OCI-LY3 (cell line): ENCODE measurements at regions not wholly inside any gene's neighbourhood (a gene's known extent, or its start where the extent isn't known, plus 50 kb on each side); places are given as distances from the start of the nearest gene placed in this dataset.

Source experiments
- H2AFZ ChIP-seq: fragments of 200-600, 300-600 bp; shearing (Covaris generic); 2 replicates; pipeline ENCODE4 v1.6.0; 2014; ENCODE audit warnings: antibody characterized with exemption, low read depth, low read length
- H3K27ac ChIP-seq: fragments of 200-600, 300-600 bp; sonication (generic); 2 replicates; pipeline ENCODE4 v1.5.1; 2014; ENCODE audit warnings: mild to moderate bottlenecking, low read length, moderate library complexity, mixed read lengths
- H3K27me3 ChIP-seq: fragments of 200-600, 300-600 bp; sonication (generic); 2 replicates; pipeline ENCODE4 v1.6.1; 2014; ENCODE audit warnings: low read depth, low read length, mixed read lengths
- H3K36me3 ChIP-seq: fragments of 200-600, 300-600 bp; sonication (generic); replicated peaks from 2 replicates; pipeline ENCODE3; 2014; ENCODE audit warnings: low read depth, low read length, mixed read lengths
- H3K4me1 ChIP-seq: fragments of 300-600, 200-600 bp; sonication (generic); 2 replicates; pipeline ENCODE4 v1.6.1; 2014; ENCODE audit warnings: low read length, mixed read lengths
- H3K4me2 ChIP-seq: fragments of 200-600, 300-600 bp; sonication (generic); 2 replicates; pipeline ENCODE4 v1.6.1; 2014; ENCODE audit warnings: low read length, mixed read lengths
- H3K4me3 ChIP-seq: fragments of 300-600, 200-600 bp; sonication (generic); 2 replicates; pipeline ENCODE4 v1.5.1; 2014; ENCODE audit warnings: antibody characterized with exemption, mild to moderate bottlenecking, low read length, moderate library complexity
- H3K79me2 ChIP-seq: fragments of 300-600, 200-600 bp; shearing (Covaris generic); 2 replicates; pipeline ENCODE4 v1.6.1; 2014; ENCODE audit warnings: mild to moderate bottlenecking, low read length, mixed read lengths
- H3K9ac ChIP-seq: fragments of 300-600, 200-600 bp; shearing (Covaris generic); 2 replicates; pipeline ENCODE4 v1.6.0; 2014; ENCODE audit warnings: mild to moderate bottlenecking, low read length, moderate library complexity
- H3K9me3 ChIP-seq: fragments of 200-600, 300-600 bp; shearing (Covaris generic); 2 replicates; pipeline ENCODE4 v1.6.1; 2014; ENCODE audit warnings: low read length, mixed read lengths; ENCODE audit not compliant: insufficient read depth
- H4K20me1 ChIP-seq: fragments of 200-600, 300-600 bp; sonication (generic); 2 replicates; pipeline ENCODE4 v1.6.1; 2016; ENCODE audit warnings: low read length, mixed read lengths; ENCODE audit not compliant: insufficient read depth
- CTCF ChIP-seq: fragments of 200-600, 300-600 bp; sonication (generic); IDR thresholded peaks from 2 replicates; pipeline ENCODE4 v1.5.1; 2014; ENCODE audit warnings: antibody characterized with exemption, low read length, low read depth
- EZH2phosphoT487 ChIP-seq: fragments of 200-600 bp; shearing (Covaris generic); IDR thresholded peaks from 2 replicates; pipeline ENCODE4 v1.6.1; 2018; ENCODE audit warnings: antibody characterized with exemption, mixed run types, low read depth

GRCh38 chr10:3999642-4000041 is 214.6 kb upstream of the KLF6 start:
- Histone ChIP-seq H3K4me2 (no peak overlapping the region), H3K27ac (no peak overlapping the region), H3K79me2 (no peaks in the 10 kb centered on the region), H4K20me1 (no peaks in the 10 kb centered on the region), H2AFZ (no peak overlapping the region), H3K4me3 (no peak overlapping the region), H3K27me3 (no peaks in the 10 kb centered on the region), H3K9me3 (no peaks in the 10 kb centered on the region), H3K36me3 (no peaks in the 10 kb centered on the region), H3K9ac (no peak overlapping the region), H3K4me1 (no peaks in the 10 kb centered on the region; the same call in 1 of the 2 replicates)
- TF ChIP-seq EZH2phosphoT487 (no peak), CTCF (no peak)

- no peak overlapping the region for H3K9ac ChIP-seq
- no peaks in the 10 kb centered on the region; the same call in 1 of the 2 replicates for H3K4me1 ChIP-seq
- no peak overlapping the region for H3K4me2 ChIP-seq
- no peaks in the 10 kb centered on the region for H3K79me2 ChIP-seq
- H3K4me3 ChIP-seq, result no peak overlapping the region
- no peaks in the 10 kb centered on the region for H3K27me3 ChIP-seq
- H3K36me3 ChIP-seq, result no peaks in the 10 kb centered on the region
- TF ChIP-seq CTCF (no peak), EZH2phosphoT487 (no peak)
- no peaks in the 10 kb centered on the region for H3K9me3 ChIP-seq
- H2AFZ ChIP-seq, result no peak overlapping the region
- H4K20me1 ChIP-seq, result no peaks in the 10 kb centered on the region
- no peak overlapping the region for H3K27ac ChIP-seq
These were observed 211.7 kb upstream of the KLF6 start for GRCh38 chr10:3996697-3997096.

GRCh38 chr10:3995302-3996210 is 210.5 kb upstream of the KLF6 start:
- H3K9ac ChIP-seq, result no peak overlapping the region
- H3K27ac ChIP-seq, result no peak overlapping the region
- no peaks in the 10 kb centered on the region for H3K9me3 ChIP-seq
- H3K36me3 ChIP-seq, result no peaks in the 10 kb centered on the region
- H3K79me2 ChIP-seq, result no peaks in the 10 kb centered on the region
- H2AFZ ChIP-seq, result no peak overlapping the region
- H3K4me1 ChIP-seq, result no peaks in the 10 kb centered on the region
- H3K4me2 ChIP-seq, result no peak overlapping the region
- H3K4me3 ChIP-seq, result no peak overlapping the region
- H3K27me3 ChIP-seq, result no peaks in the 10 kb centered on the region
- H4K20me1 ChIP-seq, result no peaks in the 10 kb centered on the region
- TF ChIP-seq EZH2phosphoT487 (no peak), CTCF (no peak)

GRCh38 chr10:3992382-3993178 is 207.6 kb upstream of the KLF6 start:
- no peak for TF ChIP-seq EZH2phosphoT487
- TF ChIP-seq CTCF, result no peak
- H3K27ac ChIP-seq, result no peak overlapping the region

More at GRCh38 chr10:3992382-3993178, 207.6 kb upstream of the KLF6 start:
- no peak overlapping the region for H3K4me2 ChIP-seq
- H3K9ac ChIP-seq, result no peak overlapping the region
- H3K9me3 ChIP-seq, result no peaks in the 10 kb centered on the region
- H3K36me3 ChIP-seq, result no peaks in the 10 kb centered on the region
- no peaks in the 10 kb centered on the region for H4K20me1 ChIP-seq
- no peaks in the 10 kb centered on the region for H3K27me3 ChIP-seq
- peaks cover 9% of the 10 kb centered on the region for H3K4me1 ChIP-seq
- no peak overlapping the region for H2AFZ ChIP-seq
- no peak overlapping the region for H3K4me3 ChIP-seq
- no peaks in the 10 kb centered on the region for H3K79me2 ChIP-seq
